SJCRH30 (cell line): ENCODE measurements at regions not wholly inside any gene's neighbourhood (a gene's known extent, or its start where the extent isn't known, plus 50 kb on each side); places are given as distances from the start of the nearest gene placed in this dataset.

Source experiments
- DNase-seq, 2 experiments: peaks; one replicate each; pipeline ENCODE4 v3.0.0-alpha.2; 2015 to 2020
- H3K27ac ChIP-seq: fragments of 250-450 bp; sonication (Bioruptor Pico); 2 replicates; pipeline ENCODE4 v1.5.1; 2020; ENCODE audit warnings: mild to moderate bottlenecking, moderate library complexity
- H3K27me3 ChIP-seq: fragments of 250-450 bp; sonication (Bioruptor Pico); 2 replicates; pipeline ENCODE4 v1.5.1; 2020; ENCODE audit warnings: mild to moderate bottlenecking, moderate library complexity
- H3K36me3 ChIP-seq: fragments of 250-450 bp; sonication (Bioruptor Pico); 2 replicates; pipeline ENCODE4 v1.5.1; 2020; ENCODE audit warnings: mild to moderate bottlenecking, moderate library complexity
- H3K4me1 ChIP-seq: fragments of 250-450 bp; sonication (Bioruptor Pico); 2 replicates; pipeline ENCODE4 v1.5.1; 2020; ENCODE audit warnings: mild to moderate bottlenecking, moderate library complexity
- H3K4me3 ChIP-seq: fragments of 250-450 bp; sonication (Bioruptor Pico); 2 replicates; pipeline ENCODE4 v1.5.1; 2020; ENCODE audit warnings: mild to moderate bottlenecking, moderate library complexity
- H3K9me3 ChIP-seq: fragments of 250-450 bp; sonication (Bioruptor Pico); replicated peaks from 2 replicates; pipeline ENCODE4 v1.5.1; 2020; ENCODE audit warnings: mild to moderate bottlenecking, moderate library complexity

DNA sequence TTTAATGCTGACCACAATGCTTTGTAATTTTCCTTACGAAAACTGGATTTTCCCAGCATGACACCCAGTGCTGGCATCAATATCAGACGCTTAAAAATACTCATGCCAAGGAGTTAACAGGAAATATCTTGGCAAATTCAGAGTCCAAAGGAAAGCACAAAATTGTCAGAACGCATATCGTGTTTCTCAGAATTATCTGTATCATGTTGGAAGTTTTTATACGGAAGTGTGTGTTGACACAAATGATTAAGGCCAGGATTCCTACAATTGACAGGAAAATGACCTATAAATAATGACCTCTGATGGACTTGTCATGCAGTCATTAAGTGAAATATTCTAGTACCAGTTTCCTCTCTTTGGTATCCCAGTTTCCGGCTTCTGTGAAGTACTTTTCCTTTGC is 132.1 kb upstream of the TLL1 start:
- Histone ChIP-seq H3K9me3 (no peaks in the 10 kb centered on the region), H3K4me3 (no peak overlapping the region), H3K27me3 (no peaks in the 10 kb centered on the region), H3K36me3 (no peaks in the 10 kb centered on the region), H3K27ac (no peak overlapping the region), H3K4me1 (no peaks in the 10 kb centered on the region)
- no peak for DNase-seq

DNA sequence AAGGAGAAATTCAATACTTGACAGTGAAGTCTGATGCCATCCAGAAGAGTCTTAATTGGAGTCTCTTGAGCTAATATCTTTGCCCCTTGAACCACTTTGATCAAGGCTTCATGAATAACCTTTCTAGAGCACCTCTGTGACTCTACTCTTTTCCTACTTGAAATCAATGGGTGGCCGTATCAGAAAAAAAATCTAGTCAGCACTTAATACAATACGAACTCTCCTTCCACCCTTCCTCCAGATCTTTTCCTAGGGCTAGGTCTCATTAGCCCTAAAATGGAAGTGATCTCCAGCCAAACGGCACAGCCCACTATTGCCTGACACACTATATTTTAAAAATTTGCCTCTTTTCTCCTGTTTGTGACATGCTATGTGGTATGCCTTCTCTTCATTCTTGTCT is 129.6 kb upstream of the TLL1 start:
- Histone ChIP-seq H3K36me3 (no peaks in the 10 kb centered on the region), H3K27me3 (no peaks in the 10 kb centered on the region), H3K4me3 (no peak overlapping the region), H3K27ac (no peak overlapping the region), H3K4me1 (no peaks in the 10 kb centered on the region), H3K9me3 (no peaks in the 10 kb centered on the region)
- no peak for DNase-seq

DNA sequence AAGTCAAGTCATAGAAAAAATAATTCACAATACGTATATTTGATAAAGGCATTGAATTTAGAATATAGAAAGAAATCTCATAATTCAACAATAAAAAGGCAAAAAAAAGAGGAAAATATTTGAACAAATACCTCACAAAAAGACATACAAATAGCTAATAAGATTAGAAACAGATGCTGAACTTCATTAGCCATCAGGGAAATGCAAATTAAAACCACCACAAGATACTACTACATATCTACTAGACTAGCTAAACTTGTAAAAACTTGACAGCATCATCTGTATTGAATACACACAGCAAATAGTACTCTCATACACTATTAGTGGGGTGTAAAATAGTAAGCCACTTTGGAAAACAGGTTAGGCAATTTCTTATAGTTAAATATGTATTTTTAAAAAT is 128.7 kb upstream of the TLL1 start:
- Histone ChIP-seq H3K27ac (no peak overlapping the region), H3K36me3 (no peaks in the 10 kb centered on the region)

DNA sequence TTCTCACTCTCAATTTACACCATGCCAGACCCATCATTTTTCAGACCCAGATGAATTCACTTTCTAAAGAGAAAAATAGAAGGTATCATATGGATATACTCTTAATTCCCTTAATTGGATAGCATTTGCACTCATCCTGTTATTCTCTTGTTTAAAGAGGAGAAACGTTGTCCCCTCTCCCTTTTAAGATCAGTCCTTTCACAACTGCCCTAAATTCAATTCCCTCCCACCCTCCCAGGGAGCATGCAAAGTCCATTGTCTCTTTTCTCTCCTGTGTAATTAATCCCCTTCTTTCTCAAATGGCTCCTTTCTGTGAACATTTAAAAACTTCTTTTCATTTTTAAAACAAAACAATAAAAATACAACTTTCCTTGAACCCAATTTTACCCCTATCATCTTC is 124.7 kb upstream of the TLL1 start:
- Histone ChIP-seq H3K9me3 (no peaks in the 10 kb centered on the region), H3K4me1 (no peaks in the 10 kb centered on the region), H3K27ac (no peak overlapping the region), H3K36me3 (no peaks in the 10 kb centered on the region), H3K4me3 (no peak overlapping the region), H3K27me3 (no peaks in the 10 kb centered on the region)
- no peak for DNase-seq

More for the DNA sequence above, 128.7 kb upstream of the TLL1 start:
- no peak overlapping the region for H3K4me3 ChIP-seq
- no peaks in the 10 kb centered on the region for H3K4me1 ChIP-seq
- no peaks in the 10 kb centered on the region for H3K27me3 ChIP-seq
- DNase-seq: no peak
- H3K9me3 ChIP-seq: no peaks in the 10 kb centered on the region

DNA sequence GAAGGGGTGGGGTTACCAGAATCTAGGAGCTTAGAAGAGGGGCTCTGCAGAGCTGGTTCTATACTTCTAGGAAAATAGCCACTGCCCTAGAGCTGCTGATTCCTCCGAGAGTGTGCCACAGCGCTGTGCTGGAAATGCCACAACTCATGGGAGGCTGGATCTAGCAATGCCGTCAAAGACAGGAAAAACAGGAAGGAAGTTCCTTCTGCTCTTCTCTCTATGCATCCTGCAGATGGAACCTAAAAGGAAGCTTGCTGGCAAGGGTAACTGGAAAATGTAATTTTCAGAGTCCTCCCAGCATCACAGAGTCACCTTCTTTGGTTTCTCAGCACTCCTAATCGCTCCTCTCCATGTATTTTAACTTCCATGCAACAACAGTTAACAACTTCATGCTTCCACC is 121.2 kb upstream of the TLL1 start:
- no peaks in the 10 kb centered on the region for H3K27me3 ChIP-seq

DNA sequence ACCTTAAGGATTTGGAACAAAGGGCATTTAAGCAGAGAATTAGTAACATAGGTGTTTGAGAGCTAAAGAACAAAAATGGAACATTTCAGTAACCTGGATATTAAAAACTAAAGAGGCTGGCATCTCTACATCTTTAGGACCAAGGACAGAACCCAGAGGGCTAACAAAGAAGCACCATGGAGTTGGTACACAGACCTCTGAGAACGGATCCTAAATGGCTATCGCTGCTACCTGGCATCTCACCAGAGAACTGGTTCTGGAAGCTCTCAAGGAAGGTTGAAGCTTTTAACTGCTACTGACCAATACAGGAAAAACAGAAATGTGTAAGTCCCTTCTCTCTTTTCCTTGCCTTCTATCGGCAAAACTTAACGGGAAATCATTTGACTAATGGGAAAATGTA is 118.4 kb upstream of the TLL1 start:
- Histone ChIP-seq H3K36me3 (no peaks in the 10 kb centered on the region), H3K27ac (no peak overlapping the region), H3K9me3 (no peaks in the 10 kb centered on the region), H3K4me1 (no peaks in the 10 kb centered on the region), H3K4me3 (no peak overlapping the region), H3K27me3 (no peaks in the 10 kb centered on the region)
- DNase-seq: no peak

More for the DNA sequence above, 121.2 kb upstream of the TLL1 start:
- no peaks in the 10 kb centered on the region for H3K9me3 ChIP-seq
- no peak overlapping the region for H3K27ac ChIP-seq
- H3K36me3 ChIP-seq: no peaks in the 10 kb centered on the region
- H3K4me3 ChIP-seq: no peak overlapping the region
- H3K4me1 ChIP-seq: no peaks in the 10 kb centered on the region
- no peak for DNase-seq

DNA sequence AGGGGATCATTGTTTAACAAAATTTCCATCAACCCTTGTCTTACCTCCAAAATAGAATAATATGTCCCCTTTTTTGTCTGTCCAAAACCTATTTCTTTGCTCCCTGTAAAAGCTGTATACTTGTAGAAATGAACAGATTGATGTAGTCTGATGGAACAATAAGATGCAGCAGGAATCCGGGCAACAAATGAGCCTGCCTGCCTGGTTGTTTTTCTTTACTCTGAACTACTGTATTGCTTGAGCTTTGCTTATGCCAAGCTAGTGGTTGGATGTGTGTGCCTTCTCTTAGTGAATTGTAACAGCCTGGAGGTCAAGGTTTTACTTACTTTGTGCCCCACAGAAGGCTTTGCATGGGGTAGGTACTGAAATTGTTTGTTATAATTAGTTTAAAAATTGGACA is 116.2 kb upstream of the TLL1 start:
- H3K4me3 ChIP-seq: no peak overlapping the region
- no peaks in the 10 kb centered on the region for H3K36me3 ChIP-seq
- no peaks in the 10 kb centered on the region for H3K4me1 ChIP-seq
- no peak overlapping the region for H3K27ac ChIP-seq
- H3K27me3 ChIP-seq: no peaks in the 10 kb centered on the region
- no peak for DNase-seq
- no peaks in the 10 kb centered on the region for H3K9me3 ChIP-seq

DNA sequence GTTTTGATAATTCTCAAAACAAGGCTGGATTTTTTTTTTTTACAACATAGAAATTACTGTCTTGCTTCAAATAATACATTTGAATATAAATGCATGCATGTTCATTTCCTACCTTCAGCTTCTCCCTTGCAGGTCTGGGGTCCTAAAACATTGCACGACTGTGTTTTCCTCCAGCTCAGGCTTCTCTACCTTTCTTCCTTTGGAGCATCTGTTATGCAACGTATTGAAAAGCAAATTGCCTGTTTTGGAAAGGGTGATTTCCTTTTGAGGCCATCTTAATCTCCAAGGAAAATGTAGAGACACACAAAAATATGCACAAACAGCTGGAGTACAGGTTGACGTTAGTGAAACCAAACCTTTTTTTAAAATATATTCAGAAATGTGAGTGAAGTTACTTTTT is 115.6 kb upstream of the TLL1 start:
- no peaks in the 10 kb centered on the region for H3K27me3 ChIP-seq
- H3K27ac ChIP-seq: no peak overlapping the region
- H3K4me1 ChIP-seq: no peaks in the 10 kb centered on the region
- no peaks in the 10 kb centered on the region for H3K9me3 ChIP-seq
- DNase-seq: peak in 1 of 2 experiments; percentile 14
- H3K4me3 ChIP-seq: no peak overlapping the region
- no peaks in the 10 kb centered on the region for H3K36me3 ChIP-seq

DNA sequence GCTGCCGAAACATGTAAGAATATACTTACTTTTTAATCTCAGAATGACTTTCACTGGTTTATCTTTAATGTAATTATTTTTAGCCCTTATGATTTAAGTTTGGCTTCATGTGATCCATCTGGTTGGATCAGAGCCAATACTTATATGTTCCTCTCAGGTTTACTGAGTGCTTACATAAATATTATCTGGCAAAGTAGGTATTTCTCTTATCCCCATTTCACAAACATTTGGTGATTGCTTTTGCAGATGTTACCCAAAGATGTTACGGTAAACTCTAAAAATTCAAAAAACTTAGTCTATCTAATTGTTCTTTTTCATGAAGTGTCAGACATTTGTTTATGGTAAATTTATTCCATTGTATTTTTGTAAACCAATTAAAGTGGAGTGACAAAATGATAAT is 115.0 kb upstream of the TLL1 start:
- Histone ChIP-seq H3K27me3 (no peaks in the 10 kb centered on the region), H3K36me3 (no peaks in the 10 kb centered on the region), H3K4me3 (no peak overlapping the region), H3K27ac (no peak overlapping the region), H3K4me1 (no peaks in the 10 kb centered on the region), H3K9me3 (no peaks in the 10 kb centered on the region)
- no peak for DNase-seq

DNA sequence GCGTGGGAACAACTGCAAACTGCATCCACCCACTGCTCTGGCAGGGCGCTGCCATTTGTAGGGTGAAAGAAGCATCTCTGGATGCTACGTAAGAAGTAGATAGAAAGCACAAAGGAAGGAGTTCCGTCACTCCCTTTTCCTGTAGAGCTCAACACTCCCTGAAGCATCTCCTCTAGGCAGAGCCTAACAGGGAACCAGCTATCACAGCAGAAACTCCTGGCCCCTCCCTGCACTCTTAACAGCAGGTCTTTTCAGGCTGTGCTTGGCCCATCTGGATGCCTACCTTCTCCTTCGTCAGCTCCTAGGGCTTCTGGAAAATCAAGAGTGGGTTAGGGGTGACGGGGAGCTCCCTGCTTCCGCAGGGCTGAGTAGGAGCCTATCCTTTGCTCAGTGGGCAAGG is 112.9 kb upstream of the TLL1 start:
- H3K36me3 ChIP-seq: no peaks in the 10 kb centered on the region
- H3K9me3 ChIP-seq: no peaks in the 10 kb centered on the region
- H3K4me3 ChIP-seq: no peak overlapping the region
- no peak overlapping the region for H3K27ac ChIP-seq
- no peaks in the 10 kb centered on the region for H3K27me3 ChIP-seq
- no peaks in the 10 kb centered on the region for H3K4me1 ChIP-seq
- DNase-seq: no peak

DNA sequence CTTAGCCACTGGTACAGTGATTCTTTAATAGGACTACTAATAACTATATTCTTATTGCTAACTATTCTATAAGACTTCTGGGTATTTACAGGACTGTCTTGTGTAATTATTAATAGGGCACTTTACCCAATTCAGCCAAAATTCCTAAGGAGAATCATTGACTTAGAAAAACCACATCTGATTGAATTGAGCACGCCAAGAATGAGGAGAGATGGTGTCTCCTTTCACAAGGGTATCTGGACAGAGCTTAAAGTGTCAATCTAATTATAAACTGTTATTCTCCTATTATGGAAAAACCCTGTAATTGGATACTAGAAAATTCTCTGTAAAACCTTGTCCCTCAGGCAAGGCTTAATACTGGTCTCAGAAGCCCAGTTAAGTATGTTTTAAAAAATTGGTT is 111.1 kb upstream of the TLL1 start:
- Histone ChIP-seq H3K9me3 (no peaks in the 10 kb centered on the region), H3K4me3 (no peak overlapping the region), H3K4me1 (no peaks in the 10 kb centered on the region), H3K27me3 (no peaks in the 10 kb centered on the region), H3K36me3 (no peaks in the 10 kb centered on the region), H3K27ac (no peak overlapping the region)
- peak in 1 of 2 experiments; percentile 10 for DNase-seq

DNA sequence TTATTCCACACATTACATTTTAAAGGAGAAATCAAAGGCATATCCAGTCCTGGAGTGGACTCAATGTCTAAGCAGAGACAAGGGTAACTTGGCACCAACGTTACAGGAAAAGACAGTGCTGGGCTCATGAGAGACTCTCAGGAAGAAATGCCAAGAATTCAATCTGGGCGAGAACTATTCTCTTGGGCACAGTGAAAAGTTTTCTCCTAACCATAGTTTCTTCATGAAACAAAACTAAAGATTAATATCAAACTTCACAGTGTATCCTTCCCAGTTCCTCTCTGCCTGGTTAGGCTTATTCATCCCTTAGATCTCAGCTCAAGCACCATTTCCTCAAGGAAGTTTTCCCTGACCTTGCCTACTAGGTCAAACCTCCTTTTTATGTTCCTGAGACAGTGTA is 109.4 kb upstream of the TLL1 start:
- no peaks in the 10 kb centered on the region for H3K36me3 ChIP-seq
- H3K27ac ChIP-seq: no peak overlapping the region
- H3K27me3 ChIP-seq: no peaks in the 10 kb centered on the region
- no peaks in the 10 kb centered on the region for H3K4me1 ChIP-seq
- H3K9me3 ChIP-seq: no peaks in the 10 kb centered on the region
- DNase-seq: no peak
- H3K4me3 ChIP-seq: no peak overlapping the region

DNA sequence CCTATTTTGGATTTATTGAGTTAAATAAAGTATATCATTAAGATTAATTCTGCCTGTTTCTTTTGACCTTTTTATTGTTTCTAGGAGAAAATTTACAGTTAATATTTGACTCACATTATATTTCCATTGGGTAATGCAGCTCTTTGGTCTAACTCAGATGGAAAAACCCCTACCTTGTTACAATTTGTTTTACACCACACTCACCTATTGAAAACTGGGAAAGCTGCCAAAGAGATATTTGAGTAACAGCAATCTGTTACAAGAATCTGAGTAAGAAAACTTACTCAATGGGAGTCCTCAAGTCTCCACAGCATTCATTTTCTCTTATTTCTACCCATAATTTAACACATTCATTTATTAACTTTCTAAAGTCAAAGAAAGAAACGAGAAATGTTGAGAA is 108.0 kb upstream of the TLL1 start:
- Histone ChIP-seq H3K27ac (no peak overlapping the region), H3K36me3 (no peaks in the 10 kb centered on the region), H3K4me3 (no peak overlapping the region), H3K4me1 (no peaks in the 10 kb centered on the region), H3K9me3 (no peaks in the 10 kb centered on the region), H3K27me3 (no peaks in the 10 kb centered on the region)
- DNase-seq: no peak

DNA sequence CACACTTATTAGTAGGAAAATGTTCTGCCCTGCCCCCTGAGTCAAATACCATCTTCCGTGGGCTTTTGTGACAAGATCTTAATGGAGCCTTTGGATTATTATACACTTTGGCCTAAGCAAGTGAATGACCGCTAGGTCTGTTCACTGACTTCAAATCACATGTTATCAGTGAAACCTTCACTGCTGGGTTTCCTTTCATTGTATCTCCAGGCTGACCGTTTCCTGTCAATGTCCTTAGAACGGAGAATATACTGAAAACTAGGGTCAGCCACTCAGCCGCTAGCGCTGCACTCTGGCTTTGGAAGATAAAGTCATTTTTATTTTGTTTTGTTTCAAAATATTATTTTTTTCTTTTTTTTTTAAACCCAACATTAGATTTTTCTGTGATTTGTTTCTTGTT is 107.0 kb upstream of the TLL1 start:
- no peak for DNase-seq
- Histone ChIP-seq H3K9me3 (no peaks in the 10 kb centered on the region), H3K27ac (no peak overlapping the region)

DNA sequence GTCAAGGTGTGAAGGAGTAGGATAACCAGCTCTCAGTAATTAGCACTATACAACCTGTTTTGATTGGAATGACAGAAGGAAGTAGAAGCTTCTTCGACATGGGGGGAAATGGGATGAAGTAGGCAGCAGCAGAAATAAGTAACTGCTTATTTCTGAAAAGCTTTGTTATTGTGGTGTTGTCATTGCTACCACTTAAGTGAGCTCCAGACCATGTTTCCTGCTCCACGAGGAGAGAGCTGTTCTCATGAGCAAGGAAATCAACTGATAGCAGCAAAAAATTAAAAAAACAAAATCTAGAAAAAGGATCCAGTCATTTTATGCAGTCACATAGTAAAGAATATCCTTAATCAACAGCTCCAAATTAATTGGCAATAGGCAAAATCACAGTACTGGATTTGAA is 106.1 kb upstream of the TLL1 start:
- Histone ChIP-seq H3K27ac (no peak overlapping the region), H3K4me3 (no peak overlapping the region), H3K9me3 (no peaks in the 10 kb centered on the region), H3K4me1 (no peaks in the 10 kb centered on the region), H3K36me3 (no peaks in the 10 kb centered on the region), H3K27me3 (no peaks in the 10 kb centered on the region)
- no peak for DNase-seq

More for the DNA sequence above, 107.0 kb upstream of the TLL1 start:
- H3K4me1 ChIP-seq: no peaks in the 10 kb centered on the region
- no peaks in the 10 kb centered on the region for H3K27me3 ChIP-seq
- no peak overlapping the region for H3K4me3 ChIP-seq
- no peaks in the 10 kb centered on the region for H3K36me3 ChIP-seq

DNA sequence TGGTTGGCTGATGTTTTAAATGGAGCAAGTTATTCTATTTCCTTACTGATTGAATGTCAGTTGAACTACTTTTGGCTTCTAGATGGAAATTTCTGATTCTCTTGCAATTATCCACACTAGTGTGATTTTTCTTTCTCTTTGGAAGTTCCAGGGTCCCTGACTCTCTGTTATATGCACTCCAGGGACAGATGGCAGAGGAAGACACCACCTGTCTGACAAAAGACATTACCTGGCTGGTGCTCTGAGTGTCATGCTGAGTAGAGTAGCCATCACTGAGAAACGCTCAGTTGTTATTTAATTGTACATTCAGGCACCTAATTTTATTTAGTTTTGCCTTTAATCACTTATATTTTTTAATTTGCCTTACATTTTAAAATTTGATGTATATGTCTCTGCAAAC is 105.4 kb upstream of the TLL1 start:
- no peak overlapping the region for H3K4me3 ChIP-seq
- H3K9me3 ChIP-seq: no peaks in the 10 kb centered on the region

DNA sequence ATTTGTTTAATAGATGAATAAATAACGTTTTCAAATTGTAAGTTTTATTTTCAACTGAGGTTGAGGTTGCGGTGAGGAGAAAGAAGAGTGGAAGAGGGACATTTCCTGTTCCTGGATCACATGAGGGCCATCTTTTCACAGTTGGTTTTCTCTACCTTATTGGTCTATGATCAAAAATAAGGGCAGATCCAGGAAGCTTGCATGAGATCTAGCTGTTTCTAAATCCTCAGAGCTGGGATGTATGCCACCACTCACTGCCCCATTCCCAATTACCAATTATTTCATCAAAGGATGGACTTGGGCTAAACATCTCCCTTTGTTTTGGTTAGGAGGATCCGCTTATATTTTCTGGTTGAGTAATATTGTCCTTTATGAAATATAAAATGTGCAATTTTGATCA is 104.8 kb upstream of the TLL1 start:
- H3K36me3 ChIP-seq: no peaks in the 10 kb centered on the region
- no peak for DNase-seq
- H3K27ac ChIP-seq: no peak overlapping the region
- no peak overlapping the region for H3K4me3 ChIP-seq
- no peaks in the 10 kb centered on the region for H3K9me3 ChIP-seq
- no peaks in the 10 kb centered on the region for H3K27me3 ChIP-seq
- no peaks in the 10 kb centered on the region for H3K4me1 ChIP-seq

More for the DNA sequence above, 105.4 kb upstream of the TLL1 start:
- no peaks in the 10 kb centered on the region for H3K4me1 ChIP-seq
- DNase-seq: no peak
- H3K27ac ChIP-seq: no peak overlapping the region
- no peaks in the 10 kb centered on the region for H3K36me3 ChIP-seq
- H3K27me3 ChIP-seq: no peaks in the 10 kb centered on the region
